Breast epithelium (tissue), 4 donors: ENCODE measurements at regions not wholly inside any gene's neighbourhood (a gene's known extent, or its start where the extent isn't known, plus 50 kb on each side); places are given as distances from the start of the nearest gene placed in this dataset.
A peak's percentile ranks its signal among the peaks of the same experiment; 100 is the strongest.
"Not testable (repeated sequence)": the region's sequence is repeated elsewhere in the genome, so short reads cannot be mapped to it uniquely, and the experiment has no call there.

ENCODE experiments used
- DNase-seq, 2 donors: peaks; one replicate each; pipeline ENCODE4 v3.0.0-alpha.2; 2019; ENCODE audit warnings: low spot score in 2 of 2
- H3K27ac ChIP-seq, 2 donors: fragments of 200-600 bp; sonication (generic) in 1 of 2; one replicate each; pipeline ENCODE4 v1.5.1; 2016 to 2019; ENCODE audit warnings: mild to moderate bottlenecking in 1 of 2
- H3K27me3 ChIP-seq, 2 donors: fragments of 200-600 bp; sonication (generic) in 1 of 2; one replicate each; pipeline versions ENCODE4 v1.5.1 to v1.6.0; 2017 to 2019; ENCODE audit warnings: control low read depth in 1 of 2, mild to moderate bottlenecking in 1 of 2
- H3K36me3 ChIP-seq: fragments of 200-600 bp; one replicate; pipeline ENCODE4 v1.5.1; 2019
- H3K4me1 ChIP-seq, 2 donors: fragments of 200-600 bp; sonication (generic); one replicate each; pipeline ENCODE4 v1.5.1; 2016 to 2019; ENCODE audit warnings: control low read depth in 1 of 2
- H3K4me3 ChIP-seq, 3 donors: fragments of 200-600 bp; sonication (generic); 1 replicate in 2 of 3; 2 replicates in 1 of 3; pipeline ENCODE4 v1.5.1; 2016 to 2019; ENCODE audit warnings: mild to moderate bottlenecking in 3 of 3, moderate library complexity in 2 of 3
- H3K9me3 ChIP-seq, 2 donors: fragments of 200-600 bp; sonication (generic) in 1 of 2; one replicate each; pipeline ENCODE4 v1.5.1; 2016 to 2019; ENCODE audit warnings: control low read depth in 1 of 2
- POLR2A ChIP-seq: fragments of 450-650 bp; IDR thresholded peaks from one replicate; pipeline ENCODE4 v1.6.1; 2016; ENCODE audit warnings: antibody characterized with exemption, mild to moderate bottlenecking, moderate library complexity
- POLR2AphosphoS5 ChIP-seq, 3 donors: sonication (generic); formaldehyde crosslinking; IDR thresholded peaks; one replicate each; pipeline ENCODE4 v1.6.1; 2017; ENCODE audit warnings: antibody characterized with exemption in 3 of 3
- intact Hi-C: fragments of 100-400 bp; cut with DNase I; formaldehyde crosslinking; loops from one replicate; pipeline ENCODE4 v1.15.1; 2023; ENCODE audit warnings: low total_unique reads
- TF ChIP-seq, protein P1 (sequence below), 3 donors: fragments of 450-650 bp; IDR thresholded peaks; one replicate each; pipeline ENCODE4 v1.5.1; 2016 to 2017; ENCODE audit warnings: antibody characterized with exemption in 3 of 3, mild to moderate bottlenecking in 3 of 3, moderate library complexity in 3 of 3

DNA sequence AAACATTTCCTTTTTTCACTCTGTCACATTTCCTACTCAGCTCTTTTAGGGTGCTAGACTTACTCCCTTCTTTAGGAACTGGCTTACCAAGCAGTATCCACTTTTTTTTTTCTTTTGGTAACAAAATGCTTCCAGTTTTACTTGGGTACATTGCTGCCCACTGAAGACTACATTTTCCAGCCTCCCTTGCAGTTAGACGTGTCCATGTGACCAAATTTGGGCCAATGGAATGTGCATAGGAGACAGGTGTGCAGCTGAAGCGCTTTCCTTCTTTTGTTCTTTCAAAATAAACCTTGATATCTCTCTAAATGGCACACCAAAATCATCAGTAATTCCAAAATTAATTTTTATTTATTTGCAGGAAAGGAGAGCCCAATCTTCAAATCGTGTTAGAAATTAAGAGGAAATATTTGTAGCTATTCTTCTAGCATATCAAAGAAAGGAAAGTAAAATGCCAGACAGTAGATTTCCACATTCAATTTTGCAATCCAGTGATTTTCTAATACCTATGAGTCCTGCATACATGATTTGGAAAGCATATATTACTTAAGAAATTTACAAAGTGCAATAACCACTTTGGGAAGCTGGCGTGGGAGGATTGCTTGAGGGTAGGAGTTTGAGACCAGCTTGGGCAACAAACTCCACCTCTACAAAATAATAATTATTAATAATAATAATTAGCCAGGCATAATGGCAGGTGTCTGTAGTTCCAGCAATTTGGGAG is 422.0 kb upstream of the FRG2C start:
- Histone ChIP-seq H3K9me3 (no peaks in the 10 kb centered on the region), H3K27me3 (no peaks in the 10 kb centered on the region), H3K4me1 (no peaks in the 10 kb centered on the region), H3K27ac (no peak overlapping the region), H3K36me3 (no peaks in the 10 kb centered on the region), H3K4me3 (no peak overlapping the region)
- DNase-seq: no peak
- TF ChIP-seq, protein P1, sequence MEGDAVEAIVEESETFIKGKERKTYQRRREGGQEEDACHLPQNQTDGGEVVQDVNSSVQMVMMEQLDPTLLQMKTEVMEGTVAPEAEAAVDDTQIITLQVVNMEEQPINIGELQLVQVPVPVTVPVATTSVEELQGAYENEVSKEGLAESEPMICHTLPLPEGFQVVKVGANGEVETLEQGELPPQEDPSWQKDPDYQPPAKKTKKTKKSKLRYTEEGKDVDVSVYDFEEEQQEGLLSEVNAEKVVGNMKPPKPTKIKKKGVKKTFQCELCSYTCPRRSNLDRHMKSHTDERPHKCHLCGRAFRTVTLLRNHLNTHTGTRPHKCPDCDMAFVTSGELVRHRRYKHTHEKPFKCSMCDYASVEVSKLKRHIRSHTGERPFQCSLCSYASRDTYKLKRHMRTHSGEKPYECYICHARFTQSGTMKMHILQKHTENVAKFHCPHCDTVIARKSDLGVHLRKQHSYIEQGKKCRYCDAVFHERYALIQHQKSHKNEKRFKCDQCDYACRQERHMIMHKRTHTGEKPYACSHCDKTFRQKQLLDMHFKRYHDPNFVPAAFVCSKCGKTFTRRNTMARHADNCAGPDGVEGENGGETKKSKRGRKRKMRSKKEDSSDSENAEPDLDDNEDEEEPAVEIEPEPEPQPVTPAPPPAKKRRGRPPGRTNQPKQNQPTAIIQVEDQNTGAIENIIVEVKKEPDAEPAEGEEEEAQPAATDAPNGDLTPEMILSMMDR (IDR thresholded peaks at IDR 0.05): no peak
- TF ChIP-seq POLR2AphosphoS5 (IDR thresholded peaks at IDR 0.05) (no peak), POLR2A (no peak)
- intact Hi-C loops: no loop called here

DNA sequence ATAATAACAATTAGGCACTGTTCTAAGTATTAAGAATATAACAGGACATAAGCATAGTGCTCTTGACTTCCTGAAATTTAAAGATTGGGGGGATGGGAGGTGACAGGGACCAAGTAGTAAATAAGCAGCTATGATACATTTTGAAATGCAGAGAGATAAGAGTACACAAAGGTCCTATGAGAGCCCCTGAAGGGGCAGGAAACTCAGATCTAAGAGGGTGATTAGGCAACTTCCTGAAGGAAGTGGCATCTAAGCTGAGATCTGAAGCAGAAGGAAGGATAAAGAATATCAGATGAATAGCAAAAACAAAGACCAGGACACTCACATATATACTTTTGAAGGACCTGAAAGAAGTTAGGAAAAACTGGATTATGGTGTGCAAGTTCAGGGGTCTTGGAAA is 415.2 kb upstream of the FRG2C start:
- DNase-seq: no peak
- Histone ChIP-seq H3K4me3 (no peak overlapping the region), H3K27me3 (no peaks in the 10 kb centered on the region), H3K27ac (no peak overlapping the region), H3K36me3 (no peaks in the 10 kb centered on the region), H3K4me1 (no peaks in the 10 kb centered on the region), H3K9me3 (no peaks in the 10 kb centered on the region)
- TF ChIP-seq, protein P1 (IDR thresholded peaks at IDR 0.05): no peak
- no peak for TF ChIP-seq POLR2A
- TF ChIP-seq POLR2AphosphoS5 (IDR thresholded peaks at IDR 0.05): no peak
- intact Hi-C loops: no loop called here

DNA sequence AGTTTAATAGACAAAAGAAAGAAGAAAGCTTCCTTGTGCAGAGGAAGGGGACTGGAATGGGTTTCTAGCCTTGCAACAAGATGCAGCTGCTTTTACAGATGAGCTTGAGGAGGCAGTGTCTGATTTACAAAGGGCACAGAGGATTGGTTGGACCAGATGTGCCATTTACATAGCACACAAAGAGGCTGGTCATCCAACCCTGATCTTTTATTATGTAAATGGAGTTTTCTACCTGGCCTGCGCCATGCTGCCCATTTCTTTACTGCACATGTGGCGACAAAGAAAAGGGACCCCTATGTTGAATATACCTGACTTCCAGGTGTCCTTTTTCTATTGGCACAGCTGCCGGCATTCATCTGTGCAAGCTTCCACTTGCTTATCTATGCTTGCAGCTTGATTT is 409.4 kb upstream of the FRG2C start:
- Histone ChIP-seq H3K9me3 (no peaks in the 10 kb centered on the region), H3K36me3 (no peaks in the 10 kb centered on the region), H3K4me3 (no peak overlapping the region), H3K4me1 (no peaks in the 10 kb centered on the region), H3K27me3 (no peaks in the 10 kb centered on the region), H3K27ac (no peak overlapping the region)
- DNase-seq: no peak
- intact Hi-C loops: no loop called here
- TF ChIP-seq, protein P1 (IDR thresholded peaks at IDR 0.05): no peak
- TF ChIP-seq POLR2AphosphoS5 (IDR thresholded peaks at IDR 0.05) (no peak), POLR2A (no peak)

GRCh38 chr3:75258825-75259683 is 405.1 kb upstream of the FRG2C start:
- H3K4me3 ChIP-seq, H3K36me3 ChIP-seq, H3K27ac ChIP-seq, DNase-seq, H3K27me3 ChIP-seq, H3K4me1 ChIP-seq, H3K9me3 ChIP-seq, intact Hi-C loops: not testable (repeated sequence)
- TF ChIP-seq, protein P1 (IDR thresholded peaks at IDR 0.05): peak in 2 of 3 donors; percentile 25 to 43

GRCh38 chr3:75260975-75261374 is 403.2 kb upstream of the FRG2C start:
- H3K36me3 ChIP-seq, H3K9me3 ChIP-seq, DNase-seq, H3K4me1 ChIP-seq, H3K4me3 ChIP-seq, H3K27ac ChIP-seq, intact Hi-C loops, H3K27me3 ChIP-seq: not testable (repeated sequence)
